SK-N-SH (cell line): ENCODE measurements at regions not wholly inside any gene's neighbourhood (a gene's known extent, or its start where the extent isn't known, plus 50 kb on each side); places are given as distances from the start of the nearest gene placed in this dataset.

ENCODE experiments used
- CTCF ChIA-PET: fragments of 300-600, 350-600 bp; formaldehyde crosslinking; extraction: SDS; loops from one replicate; lab custom pipeline; 2021; lab: Yijun Ruan, JAX
- POLR2A ChIA-PET: fragments of 350-600 bp; sonication (Branson Sonifier 250); formaldehyde crosslinking; extraction: SDS; loops from one replicate; lab custom pipeline; 2020; ENCODE audit warnings: antibody characterized with exemption, inconsistent platforms; lab: Yijun Ruan, JAX
- DNase-seq: peaks from one replicate; pipeline ENCODE4 v3.0.0; 2012
- H2AFZ ChIP-seq: fragments of 200-600 bp; sonication (generic); 2 replicates; pipeline ENCODE4 v1.8.1; 2016; ENCODE audit warnings: antibody characterized with exemption, mild to moderate bottlenecking, low read depth
- H3F3A ChIP-seq: fragments of 200-600 bp; sonication (generic); replicated peaks from 2 replicates; pipeline ENCODE3; 2016; ENCODE audit warnings: antibody characterized with exemption, mild to moderate bottlenecking; ENCODE audit not compliant: insufficient read depth
- H3K27ac ChIP-seq, 2 experiments: fragments of 200-500 bp in 1 of 2; fragments of 200-600 bp in 1 of 2; sonication (Bioruptor generic) in 1 of 2; sonication (generic), shearing (Covaris generic) in 1 of 2; 2 replicates each; pipeline versions ENCODE4 v1.5.1 to v1.6.1; 2014 to 2016; ENCODE audit warnings: low read depth in 2 of 2, inconsistent platforms in 1 of 2, low read length in 1 of 2, mild to moderate bottlenecking in 1 of 2, mixed read lengths in 1 of 2
- H3K27me3 ChIP-seq: fragments of 200-600 bp; sonication (generic), shearing (Covaris generic); 2 replicates; pipeline ENCODE4 v1.6.1; 2016; ENCODE audit warnings: mixed run types; ENCODE audit not compliant: insufficient read depth
- H3K36me3 ChIP-seq, 2 experiments: fragments of 200-500 bp in 1 of 2; fragments of 200-600 bp in 1 of 2; sonication (Bioruptor generic) in 1 of 2; sonication (generic) in 1 of 2; replicated peaks in 1 of 2; 2 replicates each; pipeline versions ENCODE3 to v1.5.1; 2014 to 2016; ENCODE audit warnings: low read length in 1 of 2, mild to moderate bottlenecking in 1 of 2; ENCODE audit not compliant: insufficient read depth in 2 of 2, control insufficient read depth in 1 of 2
- H3K4me1 ChIP-seq, 2 experiments: fragments of 200-500 bp in 1 of 2; fragments of 200-600 bp in 1 of 2; sonication (Bioruptor generic) in 1 of 2; sonication (generic), shearing (Covaris generic) in 1 of 2; 2 replicates each; pipeline versions ENCODE4 v1.5.1 to v1.6.1; 2014 to 2016; ENCODE audit warnings: low read depth in 1 of 2, low read length in 1 of 2, mixed run types in 1 of 2; ENCODE audit not compliant: insufficient read depth in 2 of 2, control insufficient read depth in 1 of 2
- H3K4me2 ChIP-seq: fragments of 200-600 bp; sonication (generic), shearing (Covaris generic); 2 replicates; pipeline ENCODE4 v1.6.1; 2017; ENCODE audit warnings: mixed run types
- H3K4me3 ChIP-seq, 2 experiments: fragments of 200-500 bp in 1 of 2; fragments of 200-600 bp in 1 of 2; sonication (Bioruptor generic) in 1 of 2; sonication (generic), shearing (Covaris generic) in 1 of 2; 2 replicates each; pipeline versions ENCODE4 v1.5.1 to v1.8.1; 2014 to 2016; ENCODE audit warnings: low read depth in 2 of 2, inconsistent platforms in 1 of 2, low read length in 1 of 2, mild to moderate bottlenecking in 1 of 2, mixed read lengths in 1 of 2, moderate library complexity in 1 of 2
- H3K79me2 ChIP-seq: fragments of 200-600 bp; sonication (generic); 2 replicates; pipeline ENCODE4 v1.8.1; 2017; ENCODE audit warnings: mild to moderate bottlenecking; ENCODE audit not compliant: insufficient read depth
- H3K9ac ChIP-seq: fragments of 200-600 bp; sonication (generic); 2 replicates; pipeline ENCODE4 v1.6.1; 2017; ENCODE audit warnings: mixed run types
- H3K9me2 ChIP-seq: fragments of 200-600 bp; sonication (generic); 2 replicates; pipeline ENCODE4 v1.6.1; 2017; ENCODE audit warnings: mixed run types
- H3K9me3 ChIP-seq: fragments of 200-600 bp; sonication (generic); 2 replicates; pipeline ENCODE4 v1.6.1; 2017; ENCODE audit warnings: mixed run types, mild to moderate bottlenecking, moderate library complexity
- H4K20me1 ChIP-seq: fragments of 200-600 bp; sonication (generic); 2 replicates; pipeline ENCODE4 v1.6.1; 2017; ENCODE audit warnings: mild to moderate bottlenecking, mixed run types; ENCODE audit not compliant: insufficient read depth
- CHD2 ChIP-seq: fragments of 150-350 bp; IDR thresholded peaks from 2 replicates; pipeline ENCODE4 v1.6.1; 2018; ENCODE audit warnings: low read length; ENCODE audit not compliant: partially characterized antibody
- ELF1 ChIP-seq: IDR thresholded peaks from 2 replicates; pipeline ENCODE4 v1.4.0; 2012
- FOSL2 ChIP-seq: IDR thresholded peaks from 2 replicates; pipeline ENCODE4 v1.4.0; 2012; ENCODE audit warnings: low read depth, mild to moderate bottlenecking, moderate library complexity, borderline replicate concordance
- FOXM1 ChIP-seq: IDR thresholded peaks from 2 replicates; pipeline ENCODE4 v1.4.0; 2012; ENCODE audit warnings: low read depth, mild to moderate bottlenecking
- GABPA ChIP-seq: IDR thresholded peaks from 2 replicates; pipeline ENCODE4 v1.4.0; 2012; ENCODE audit warnings: low read depth, mild to moderate bottlenecking
- GATA2 ChIP-seq: sonication (generic); formaldehyde crosslinking; IDR thresholded peaks from 2 replicates; pipeline ENCODE4 v1.5.0; 2020; ENCODE audit warnings: mild to moderate bottlenecking, missing genetic modification reagents
- JUND ChIP-seq: IDR thresholded peaks from 2 replicates; pipeline ENCODE4 v1.4.0; 2012
- MAX ChIP-seq: IDR thresholded peaks from 2 replicates; pipeline ENCODE4 v1.4.0; 2012; ENCODE audit warnings: low read depth
- MEF2A ChIP-seq: IDR thresholded peaks from 2 replicates; pipeline ENCODE4 v1.4.0; 2012; ENCODE audit warnings: low read depth, borderline replicate concordance
- NFIC ChIP-seq: IDR thresholded peaks from 2 replicates; pipeline ENCODE4 v1.4.0; 2012; ENCODE audit warnings: borderline replicate concordance
- NRF1 ChIP-seq: IDR thresholded peaks from 2 replicates; pipeline ENCODE4 v1.6.1; 2012; ENCODE audit warnings: low read depth, mild to moderate bottlenecking, low read length
- POLR2AphosphoS5 ChIP-seq: IDR thresholded peaks from 2 replicates; pipeline ENCODE4 v1.6.1; 2012; ENCODE audit warnings: low read depth, low read length
- RAD21 ChIP-seq: IDR thresholded peaks from 2 replicates; pipeline ENCODE4 v1.6.1; 2012; ENCODE audit warnings: mild to moderate bottlenecking, low read length
- RCOR1 ChIP-seq: fragments of 150-350 bp; IDR thresholded peaks from 2 replicates; pipeline ENCODE4 v1.6.1; 2017; ENCODE audit warnings: antibody characterized with exemption, low read length
- RFX5 ChIP-seq: IDR thresholded peaks from 2 replicates; pipeline ENCODE4 v1.6.1; 2012; ENCODE audit warnings: mild to moderate bottlenecking, improper control_type of control experiment, low read length
- SIN3A ChIP-seq: IDR thresholded peaks from 2 replicates; pipeline ENCODE4 v1.6.1; 2012; ENCODE audit warnings: low read depth, mild to moderate bottlenecking, low read length, moderate library complexity, borderline replicate concordance
- SMC3 ChIP-seq: IDR thresholded peaks from 2 replicates; pipeline ENCODE4 v1.6.1; 2012; ENCODE audit warnings: low read depth, low read length, improper control_type of control experiment
- TAF1 ChIP-seq: IDR thresholded peaks from 2 replicates; pipeline ENCODE4 v1.6.1; 2012; ENCODE audit warnings: low read depth, mild to moderate bottlenecking, low read length, moderate library complexity, borderline replicate concordance
- TCF12 ChIP-seq: IDR thresholded peaks from 2 replicates; pipeline ENCODE4 v1.4.0; 2012
- TEAD4 ChIP-seq: IDR thresholded peaks from 2 replicates; pipeline ENCODE4 v1.4.0; 2012; ENCODE audit warnings: mild to moderate bottlenecking, borderline replicate concordance; ENCODE audit not compliant: insufficient read depth
- USF2 ChIP-seq: fragments of 150-350 bp; IDR thresholded peaks from 2 replicates; pipeline ENCODE4 v1.6.1; 2017; ENCODE audit warnings: antibody characterized with exemption, low read length, low read depth, borderline replicate concordance
- WGBS: methylation state at CpG from one replicate; pipeline ENCODE4 v1.1.6; 2017; ENCODE audit warnings: low lambda C conversion rate; 5-methylcytosine and 5-hydroxymethylcytosine counted together
- TF ChIP-seq, protein P1 (sequence below): IDR thresholded peaks from 2 replicates; pipeline ENCODE4; 2012
- TF ChIP-seq, protein P2 (sequence below): fragments of 200-600 bp; sonication (generic); IDR thresholded peaks from 2 replicates; pipeline ENCODE4 v1.6.1; 2017; ENCODE audit warnings: antibody characterized with exemption, mild to moderate bottlenecking, moderate library complexity

DNA sequence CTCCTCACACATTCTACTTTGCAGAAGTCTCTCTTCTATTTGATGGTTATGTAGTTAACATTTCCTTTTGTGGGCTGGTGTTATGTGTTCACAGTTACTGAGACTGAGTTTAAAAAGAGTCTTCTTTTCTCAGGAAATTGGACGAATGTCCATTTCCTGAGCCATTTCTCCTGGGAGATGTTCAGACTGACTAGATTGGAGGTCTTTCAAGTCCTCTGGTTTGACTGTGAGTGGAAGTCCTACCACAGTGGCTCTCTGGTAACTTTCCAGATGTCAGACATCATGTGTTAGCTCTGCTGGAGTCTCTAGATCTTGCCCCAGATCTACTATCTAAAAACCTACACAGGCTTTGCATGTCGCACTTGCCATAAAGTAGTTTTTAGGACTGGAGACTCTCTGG is 116.0 kb downstream of the GALR1 start:
- CTCF ChIA-PET = no interaction called here
- H3K9me2 ChIP-seq = no peaks in the 10 kb centered on the region
- H3K36me3 ChIP-seq = no peaks in the 10 kb centered on the region
- no peaks in the 10 kb centered on the region; a peak in 1 of 4 replicates for H3K4me1 ChIP-seq
- TF ChIP-seq NRF1 = no peak
- TF ChIP-seq NFIC = no peak
- no peak for TF ChIP-seq TAF1
- no peak for TF ChIP-seq SMC3
- TF ChIP-seq TEAD4 = no peak
- TF ChIP-seq GABPA = no peak
- TF ChIP-seq, protein P1, sequence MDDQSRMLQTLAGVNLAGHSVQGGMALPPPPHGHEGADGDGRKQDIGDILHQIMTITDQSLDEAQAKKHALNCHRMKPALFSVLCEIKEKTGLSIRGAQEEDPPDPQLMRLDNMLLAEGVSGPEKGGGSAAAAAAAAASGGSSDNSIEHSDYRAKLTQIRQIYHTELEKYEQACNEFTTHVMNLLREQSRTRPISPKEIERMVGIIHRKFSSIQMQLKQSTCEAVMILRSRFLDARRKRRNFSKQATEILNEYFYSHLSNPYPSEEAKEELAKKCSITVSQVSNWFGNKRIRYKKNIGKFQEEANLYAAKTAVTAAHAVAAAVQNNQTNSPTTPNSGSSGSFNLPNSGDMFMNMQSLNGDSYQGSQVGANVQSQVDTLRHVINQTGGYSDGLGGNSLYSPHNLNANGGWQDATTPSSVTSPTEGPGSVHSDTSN = no peak
- TF ChIP-seq JUND = no peak
- no peak for TF ChIP-seq FOXM1
- TF ChIP-seq, protein P2, sequence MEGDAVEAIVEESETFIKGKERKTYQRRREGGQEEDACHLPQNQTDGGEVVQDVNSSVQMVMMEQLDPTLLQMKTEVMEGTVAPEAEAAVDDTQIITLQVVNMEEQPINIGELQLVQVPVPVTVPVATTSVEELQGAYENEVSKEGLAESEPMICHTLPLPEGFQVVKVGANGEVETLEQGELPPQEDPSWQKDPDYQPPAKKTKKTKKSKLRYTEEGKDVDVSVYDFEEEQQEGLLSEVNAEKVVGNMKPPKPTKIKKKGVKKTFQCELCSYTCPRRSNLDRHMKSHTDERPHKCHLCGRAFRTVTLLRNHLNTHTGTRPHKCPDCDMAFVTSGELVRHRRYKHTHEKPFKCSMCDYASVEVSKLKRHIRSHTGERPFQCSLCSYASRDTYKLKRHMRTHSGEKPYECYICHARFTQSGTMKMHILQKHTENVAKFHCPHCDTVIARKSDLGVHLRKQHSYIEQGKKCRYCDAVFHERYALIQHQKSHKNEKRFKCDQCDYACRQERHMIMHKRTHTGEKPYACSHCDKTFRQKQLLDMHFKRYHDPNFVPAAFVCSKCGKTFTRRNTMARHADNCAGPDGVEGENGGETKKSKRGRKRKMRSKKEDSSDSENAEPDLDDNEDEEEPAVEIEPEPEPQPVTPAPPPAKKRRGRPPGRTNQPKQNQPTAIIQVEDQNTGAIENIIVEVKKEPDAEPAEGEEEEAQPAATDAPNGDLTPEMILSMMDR = no peak
- TF ChIP-seq ELF1 = no peak
- no peak for TF ChIP-seq MAX
- no peak for TF ChIP-seq SIN3A
- TF ChIP-seq RFX5 = no peak
- no peak for TF ChIP-seq CHD2
- H3K9ac ChIP-seq = no peak overlapping the region
- no peak overlapping the region for H3K27ac ChIP-seq
- DNase-seq = no peak
- H3K4me2 ChIP-seq = no peak overlapping the region
- H3K79me2 ChIP-seq = no peaks in the 10 kb centered on the region
- H3K4me3 ChIP-seq = no peak overlapping the region
- H3F3A ChIP-seq = no peaks in the 10 kb centered on the region
- POLR2A ChIA-PET = no interaction called here
- WGBS = 37% methylated on average over 2 of the region's 2 CpGs
- no peaks in the 10 kb centered on the region for H4K20me1 ChIP-seq
- no peak overlapping the region for H2AFZ ChIP-seq
- H3K27me3 ChIP-seq = no peaks in the 10 kb centered on the region
- H3K9me3 ChIP-seq = 0 out of 2 replicates have a peak, but pooled peaks cover 7% of the 10 kb centered on the region

DNA sequence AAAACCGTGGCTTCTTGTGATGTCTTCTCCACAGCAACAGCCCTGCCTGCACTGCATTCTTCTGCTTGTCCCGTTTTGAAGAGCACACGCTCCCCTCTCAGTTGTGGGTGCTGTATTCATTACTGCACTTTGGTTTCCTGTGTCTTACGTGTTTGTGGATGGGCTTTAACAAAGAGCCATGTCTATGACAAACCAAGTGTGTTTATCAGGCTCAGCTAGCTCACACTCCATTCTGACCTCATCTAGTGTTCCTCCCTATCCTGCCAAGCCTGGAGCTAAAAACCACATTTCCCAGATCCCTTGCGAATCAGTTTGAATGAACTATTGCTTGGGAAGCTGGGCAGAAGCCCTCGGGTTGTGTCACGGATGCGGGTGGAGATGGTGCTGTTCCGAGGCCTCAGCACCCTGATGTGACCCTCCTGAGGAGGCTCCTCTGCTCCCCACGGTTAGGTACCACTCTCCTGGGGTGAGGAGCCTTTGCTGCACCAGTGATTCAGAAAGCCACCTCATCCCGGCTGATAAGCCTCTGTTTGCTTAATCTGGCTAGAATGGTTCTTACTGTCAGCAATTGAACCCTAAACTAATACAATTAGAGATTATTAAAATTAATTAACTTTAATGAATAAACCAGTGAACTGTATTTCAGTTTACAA is 116.5 kb downstream of the GALR1 start:
- H2AFZ ChIP-seq = no peak overlapping the region
- ChIA-PET CTCF (no interaction called here), POLR2A (no interaction called here)
- WGBS = 27% methylated on average over 11 of the region's 11 CpGs
- H3K79me2 ChIP-seq = no peaks in the 10 kb centered on the region
- H3K9ac ChIP-seq = no peak overlapping the region
- no peaks in the 10 kb centered on the region for H3K27me3 ChIP-seq
- no peaks in the 10 kb centered on the region for H3K9me2 ChIP-seq
- H3K27ac ChIP-seq = no peak overlapping the region
- 0 out of 2 replicates have a peak, but pooled peaks cover 7% of the 10 kb centered on the region for H3K9me3 ChIP-seq
- H4K20me1 ChIP-seq = no peaks in the 10 kb centered on the region
- no peaks in the 10 kb centered on the region for H3K36me3 ChIP-seq
- H3K4me1 ChIP-seq = no peaks in the 10 kb centered on the region; a peak in 1 of 4 replicates
- H3K4me3 ChIP-seq = no peak overlapping the region
- H3F3A ChIP-seq = no peaks in the 10 kb centered on the region
- H3K4me2 ChIP-seq = no peak overlapping the region
- no peak for DNase-seq
- no peak for TF ChIP-seq RFX5
- TF ChIP-seq MEF2A = no peak
- no peak for TF ChIP-seq GATA2
- no peak for TF ChIP-seq SMC3
- no peak for TF ChIP-seq TCF12
- no peak for TF ChIP-seq NFIC
- TF ChIP-seq RCOR1 = no peak
- no peak for TF ChIP-seq RAD21
- no peak for TF ChIP-seq POLR2AphosphoS5
- no peak for TF ChIP-seq FOSL2
- TF ChIP-seq NRF1 = no peak
- no peak for TF ChIP-seq SIN3A
- no peak for TF ChIP-seq TAF1
- TF ChIP-seq, protein P1 = no peak
- no peak for TF ChIP-seq TEAD4
- no peak for TF ChIP-seq USF2
